ENCODE measurements at regions not wholly inside any gene's neighbourhood (a gene's known extent, or its start where the extent isn't known, plus 50 kb on each side); places are given as distances from the start of the nearest gene placed in this dataset.

DNA sequence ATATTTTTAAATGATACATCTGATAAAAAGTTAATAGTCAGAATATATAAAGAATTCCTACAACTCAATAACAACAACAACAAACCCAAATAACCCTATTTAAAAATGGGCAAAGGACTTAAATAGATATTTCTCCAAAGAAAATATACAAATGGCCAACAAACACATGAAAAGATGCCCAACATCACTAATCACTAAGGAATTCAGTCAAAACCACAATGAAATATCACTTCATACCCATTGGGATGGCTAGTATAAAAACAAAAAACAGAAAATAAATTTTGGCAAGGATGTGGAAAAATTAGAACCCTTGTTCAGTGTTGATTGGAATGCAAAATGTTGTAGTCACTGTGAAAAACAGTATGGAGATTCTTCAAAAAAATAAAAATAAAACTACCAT is 184.8 kb upstream of the RAB4A start:
- TF ChIP-seq, protein P1, sequence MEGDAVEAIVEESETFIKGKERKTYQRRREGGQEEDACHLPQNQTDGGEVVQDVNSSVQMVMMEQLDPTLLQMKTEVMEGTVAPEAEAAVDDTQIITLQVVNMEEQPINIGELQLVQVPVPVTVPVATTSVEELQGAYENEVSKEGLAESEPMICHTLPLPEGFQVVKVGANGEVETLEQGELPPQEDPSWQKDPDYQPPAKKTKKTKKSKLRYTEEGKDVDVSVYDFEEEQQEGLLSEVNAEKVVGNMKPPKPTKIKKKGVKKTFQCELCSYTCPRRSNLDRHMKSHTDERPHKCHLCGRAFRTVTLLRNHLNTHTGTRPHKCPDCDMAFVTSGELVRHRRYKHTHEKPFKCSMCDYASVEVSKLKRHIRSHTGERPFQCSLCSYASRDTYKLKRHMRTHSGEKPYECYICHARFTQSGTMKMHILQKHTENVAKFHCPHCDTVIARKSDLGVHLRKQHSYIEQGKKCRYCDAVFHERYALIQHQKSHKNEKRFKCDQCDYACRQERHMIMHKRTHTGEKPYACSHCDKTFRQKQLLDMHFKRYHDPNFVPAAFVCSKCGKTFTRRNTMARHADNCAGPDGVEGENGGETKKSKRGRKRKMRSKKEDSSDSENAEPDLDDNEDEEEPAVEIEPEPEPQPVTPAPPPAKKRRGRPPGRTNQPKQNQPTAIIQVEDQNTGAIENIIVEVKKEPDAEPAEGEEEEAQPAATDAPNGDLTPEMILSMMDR (IDR thresholded peaks at IDR 0.05; ENCODE audit: low read depth, low read length): no peak
- TF ChIP-seq EZH2phosphoT487 (IDR thresholded peaks at IDR 0.05; ENCODE audit: low read depth): no peak

All from OCI-LY3 (cell line).